HL-60 (cell line): ENCODE measurements at regions not wholly inside any gene's neighbourhood (a gene's known extent, or its start where the extent isn't known, plus 50 kb on each side); places are given as distances from the start of the nearest gene placed in this dataset.

Source experiments
- CTCF ChIP-seq: IDR thresholded peaks from one replicate; pipeline ENCODE4 v1.5.1; 2011; ENCODE audit warnings: low read length, control low read depth, inconsistent platforms; ENCODE audit not compliant: insufficient read depth
- GABPA ChIP-seq: IDR thresholded peaks from 2 replicates; pipeline ENCODE4 v1.6.1; 2012; ENCODE audit warnings: low read depth
- REST ChIP-seq: IDR thresholded peaks from 2 replicates; pipeline ENCODE4 v1.6.1; 2012; ENCODE audit warnings: low read depth; ENCODE audit not compliant: insufficient replicate concordance

- TF ChIP-seq CTCF (no peak), REST (no peak), GABPA (no peak)
These were observed 848.6 kb upstream of the RBFOX1 start for GRCh38 chr16:6484081-6484480.
